HEK293 (cell line): ENCODE measurements at regions not wholly inside any gene's neighbourhood (a gene's known extent, or its start where the extent isn't known, plus 50 kb on each side); places are given as distances from the start of the nearest gene placed in this dataset.

ENCODE experiments used
- CTCF ChIP-seq: fragments of 450-650 bp; formaldehyde crosslinking; IDR thresholded peaks from 2 replicates; pipeline ENCODE4 v1.5.1; 2016; ENCODE audit warnings: missing biosample characterization, missing genetic modification characterization
- MYNN ChIP-seq: fragments of 450-650 bp; formaldehyde crosslinking; IDR thresholded peaks from 2 replicates; pipeline ENCODE4 v1.5.1; 2016; ENCODE audit warnings: missing biosample characterization, missing genetic modification characterization, borderline replicate concordance
- ZNF335 ChIP-seq: fragments of 450-650 bp; formaldehyde crosslinking; conservative IDR thresholded peaks from 2 replicates; pipeline ENCODE4 v1.5.1; 2016; ENCODE audit warnings: missing biosample characterization, missing genetic modification characterization
- ZNF433 ChIP-seq: fragments of 450-650 bp; formaldehyde crosslinking; IDR thresholded peaks from 2 replicates; pipeline ENCODE4 v1.5.1; 2016; ENCODE audit warnings: missing biosample characterization, missing genetic modification characterization, low read depth
- ZNF530 ChIP-seq: fragments of 450-650 bp; formaldehyde crosslinking; IDR thresholded peaks from 2 replicates; pipeline ENCODE4 v1.5.1; 2016; ENCODE audit warnings: low read depth, missing biosample characterization, missing genetic modification characterization
- ZNF658 ChIP-seq: fragments of 450-650 bp; formaldehyde crosslinking; IDR thresholded peaks from 2 replicates; pipeline ENCODE4; 2016; ENCODE audit warnings: missing biosample characterization, missing genetic modification characterization
- ZNF660 ChIP-seq: fragments of 450-650 bp; IDR thresholded peaks from 2 replicates; pipeline ENCODE4 v1.5.1; 2018; ENCODE audit warnings: missing biosample characterization, mild to moderate bottlenecking, missing genetic modification characterization
- ZSCAN16 ChIP-seq: fragments of 450-650 bp; formaldehyde crosslinking; IDR thresholded peaks from 2 replicates; pipeline ENCODE4 v1.5.1; 2016; ENCODE audit warnings: missing biosample characterization, missing genetic modification characterization
- TF ChIP-seq, protein P1 (sequence below): fragments of 450-650 bp; formaldehyde crosslinking; IDR thresholded peaks from 2 replicates; pipeline ENCODE4 v1.5.1; 2016; ENCODE audit warnings: missing biosample characterization, missing genetic modification characterization

- no peak for TF ChIP-seq ZNF530 (tag by site-specific recombination)
- TF ChIP-seq CTCF (tag by site-specific recombination) = no peak
- TF ChIP-seq ZNF335 = no peak
- TF ChIP-seq ZNF658 (tag by site-specific recombination) = no peak
- no peak for TF ChIP-seq MYNN (tag by site-specific recombination)
- no peak for TF ChIP-seq ZSCAN16
- TF ChIP-seq ZNF660 (tag by site-specific recombination) = no peak
- TF ChIP-seq, protein P1, sequence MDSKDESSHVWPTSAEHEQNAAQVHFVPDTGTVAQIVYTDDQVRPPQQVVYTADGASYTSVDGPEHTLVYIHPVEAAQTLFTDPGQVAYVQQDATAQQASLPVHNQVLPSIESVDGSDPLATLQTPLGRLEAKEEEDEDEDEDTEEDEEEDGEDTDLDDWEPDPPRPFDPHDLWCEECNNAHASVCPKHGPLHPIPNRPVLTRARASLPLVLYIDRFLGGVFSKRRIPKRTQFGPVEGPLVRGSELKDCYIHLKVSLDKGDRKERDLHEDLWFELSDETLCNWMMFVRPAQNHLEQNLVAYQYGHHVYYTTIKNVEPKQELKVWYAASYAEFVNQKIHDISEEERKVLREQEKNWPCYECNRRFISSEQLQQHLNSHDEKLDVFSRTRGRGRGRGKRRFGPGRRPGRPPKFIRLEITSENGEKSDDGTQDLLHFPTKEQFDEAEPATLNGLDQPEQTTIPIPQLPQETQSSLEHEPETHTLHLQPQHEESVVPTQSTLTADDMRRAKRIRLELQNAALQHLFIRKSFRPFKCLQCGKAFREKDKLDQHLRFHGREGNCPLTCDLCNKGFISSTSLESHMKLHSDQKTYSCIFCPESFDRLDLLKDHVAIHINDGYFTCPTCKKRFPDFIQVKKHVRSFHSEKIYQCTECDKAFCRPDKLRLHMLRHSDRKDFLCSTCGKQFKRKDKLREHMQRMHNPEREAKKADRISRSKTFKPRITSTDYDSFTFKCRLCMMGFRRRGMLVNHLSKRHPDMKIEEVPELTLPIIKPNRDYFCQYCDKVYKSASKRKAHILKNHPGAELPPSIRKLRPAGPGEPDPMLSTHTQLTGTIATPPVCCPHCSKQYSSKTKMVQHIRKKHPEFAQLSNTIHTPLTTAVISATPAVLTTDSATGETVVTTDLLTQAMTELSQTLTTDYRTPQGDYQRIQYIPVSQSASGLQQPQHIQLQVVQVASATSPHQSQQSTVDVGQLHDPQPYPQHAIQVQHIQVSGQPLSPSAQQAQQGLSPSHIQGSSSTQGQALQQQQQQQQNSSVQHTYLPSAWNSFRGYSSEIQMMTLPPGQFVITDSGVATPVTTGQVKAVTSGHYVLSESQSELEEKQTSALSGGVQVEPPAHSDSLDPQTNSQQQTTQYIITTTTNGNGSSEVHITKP = no peak
- no peak for TF ChIP-seq ZNF433 (tag by site-specific recombination)
These were observed 510.9 kb downstream of the ANKRD7 start for GRCh38 chr7:118735441-118735840.
